ENCODE measurements at regions not wholly inside any gene's neighbourhood (a gene's known extent, or its start where the extent isn't known, plus 50 kb on each side); places are given as distances from the start of the nearest gene placed in this dataset.

- no peak for DNase-seq (ENCODE audit: low spot score)
- H3K36me3 Mint-ChIP-seq (ENCODE audit: low read depth, unreplicated experiment), result peaks cover 4% of the 10 kb centered on the region
- H3K9me3 Mint-ChIP-seq (ENCODE audit: unreplicated experiment), result no peaks in the 10 kb centered on the region
- peaks cover 29% of the 10 kb centered on the region for H3K27me3 Mint-ChIP-seq (ENCODE audit: unreplicated experiment)
- TF ChIP-seq CTCF (IDR thresholded peaks at IDR 0.05; ENCODE audit: unreplicated experiment), result no peak
- no peak overlapping the region for H3K27ac Mint-ChIP-seq (ENCODE audit: unreplicated experiment)
- H3K4me1 Mint-ChIP-seq (ENCODE audit: unreplicated experiment), result peaks cover 15% of the 10 kb centered on the region
- H3K4me3 Mint-ChIP-seq (ENCODE audit: unreplicated experiment), result no peak overlapping the region
Observed at GRCh38 chr6:105983763-105984162, 102.4 kb upstream of the PRDM1 start.

- no peak for DNase-seq (ENCODE audit: low spot score)
- H3K4me1 Mint-ChIP-seq (ENCODE audit: unreplicated experiment), result peaks cover 15% of the 10 kb centered on the region
- H3K36me3 Mint-ChIP-seq (ENCODE audit: low read depth, unreplicated experiment), result peaks cover 4% of the 10 kb centered on the region
- H3K27me3 Mint-ChIP-seq (ENCODE audit: unreplicated experiment), result peaks cover 29% of the 10 kb centered on the region
- H3K4me3 Mint-ChIP-seq (ENCODE audit: unreplicated experiment), result no peak overlapping the region
- H3K9me3 Mint-ChIP-seq (ENCODE audit: unreplicated experiment), result no peaks in the 10 kb centered on the region
- H3K27ac Mint-ChIP-seq (ENCODE audit: unreplicated experiment), result no peak overlapping the region
- no peak for TF ChIP-seq CTCF (IDR thresholded peaks at IDR 0.05; ENCODE audit: unreplicated experiment)
Observed at GRCh38 chr6:105982761-105983540, 103.2 kb upstream of the PRDM1 start.

GRCh38 chr6:105981888-105982358 lies 104.2 kb upstream of the PRDM1 start:
- Mint-ChIP-seq H3K4me3 (ENCODE audit: unreplicated experiment) (no peak overlapping the region), H3K9me3 (ENCODE audit: unreplicated experiment) (no peaks in the 10 kb centered on the region), H3K27ac (ENCODE audit: unreplicated experiment) (no peak overlapping the region), H3K4me1 (ENCODE audit: unreplicated experiment) (peaks cover 12% of the 10 kb centered on the region), H3K36me3 (ENCODE audit: low read depth, unreplicated experiment) (peaks cover 4% of the 10 kb centered on the region), H3K27me3 (ENCODE audit: unreplicated experiment) (peaks cover 29% of the 10 kb centered on the region)
- TF ChIP-seq CTCF (IDR thresholded peaks at IDR 0.05; ENCODE audit: unreplicated experiment), result no peak
- DNase-seq (ENCODE audit: low spot score), result no peak

- peak; percentile 48 for DNase-seq (ENCODE audit: low spot score)
- TF ChIP-seq CTCF (IDR thresholded peaks at IDR 0.05; ENCODE audit: unreplicated experiment), result no peak
- no peaks in the 10 kb centered on the region for H3K9me3 Mint-ChIP-seq (ENCODE audit: unreplicated experiment)
- peaks cover 27% of the 10 kb centered on the region for H3K27me3 Mint-ChIP-seq (ENCODE audit: unreplicated experiment)
- H3K36me3 Mint-ChIP-seq (ENCODE audit: low read depth, unreplicated experiment), result peaks cover 4% of the 10 kb centered on the region
- H3K4me3 Mint-ChIP-seq (ENCODE audit: unreplicated experiment), result peak overlapping the region; percentile 83
- no peak overlapping the region for H3K27ac Mint-ChIP-seq (ENCODE audit: unreplicated experiment)
- H3K4me1 Mint-ChIP-seq (ENCODE audit: unreplicated experiment), result peaks cover 7% of the 10 kb centered on the region
Observed at GRCh38 chr6:105981002-105981887, 104.9 kb upstream of the PRDM1 start.
